ENCODE measurements at regions not wholly inside any gene's neighbourhood (a gene's known extent, or its start where the extent isn't known, plus 50 kb on each side); places are given as distances from the start of the nearest gene placed in this dataset.

GRCh38 chrY:15688531-15688930 lies 1164.2 kb downstream of the NLGN4Y start:
- TF ChIP-seq, protein P1, sequence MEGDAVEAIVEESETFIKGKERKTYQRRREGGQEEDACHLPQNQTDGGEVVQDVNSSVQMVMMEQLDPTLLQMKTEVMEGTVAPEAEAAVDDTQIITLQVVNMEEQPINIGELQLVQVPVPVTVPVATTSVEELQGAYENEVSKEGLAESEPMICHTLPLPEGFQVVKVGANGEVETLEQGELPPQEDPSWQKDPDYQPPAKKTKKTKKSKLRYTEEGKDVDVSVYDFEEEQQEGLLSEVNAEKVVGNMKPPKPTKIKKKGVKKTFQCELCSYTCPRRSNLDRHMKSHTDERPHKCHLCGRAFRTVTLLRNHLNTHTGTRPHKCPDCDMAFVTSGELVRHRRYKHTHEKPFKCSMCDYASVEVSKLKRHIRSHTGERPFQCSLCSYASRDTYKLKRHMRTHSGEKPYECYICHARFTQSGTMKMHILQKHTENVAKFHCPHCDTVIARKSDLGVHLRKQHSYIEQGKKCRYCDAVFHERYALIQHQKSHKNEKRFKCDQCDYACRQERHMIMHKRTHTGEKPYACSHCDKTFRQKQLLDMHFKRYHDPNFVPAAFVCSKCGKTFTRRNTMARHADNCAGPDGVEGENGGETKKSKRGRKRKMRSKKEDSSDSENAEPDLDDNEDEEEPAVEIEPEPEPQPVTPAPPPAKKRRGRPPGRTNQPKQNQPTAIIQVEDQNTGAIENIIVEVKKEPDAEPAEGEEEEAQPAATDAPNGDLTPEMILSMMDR (IDR thresholded peaks at IDR 0.05; ENCODE audit: low read length, missing control alignments) = no peak
- DNase-seq (ENCODE audit: low read depth) = no peak
- H3K4me3 ChIP-seq (replicated peaks; ENCODE audit: low read depth, low read length) = no peak overlapping the region

- no peak for DNase-seq (ENCODE audit: low read depth)
- TF ChIP-seq, protein P1 (IDR thresholded peaks at IDR 0.05; ENCODE audit: low read length, missing control alignments) = no peak
Measured at GRCh38 chrY:15689994-15690393, 1165.7 kb downstream of the NLGN4Y start.

DNA sequence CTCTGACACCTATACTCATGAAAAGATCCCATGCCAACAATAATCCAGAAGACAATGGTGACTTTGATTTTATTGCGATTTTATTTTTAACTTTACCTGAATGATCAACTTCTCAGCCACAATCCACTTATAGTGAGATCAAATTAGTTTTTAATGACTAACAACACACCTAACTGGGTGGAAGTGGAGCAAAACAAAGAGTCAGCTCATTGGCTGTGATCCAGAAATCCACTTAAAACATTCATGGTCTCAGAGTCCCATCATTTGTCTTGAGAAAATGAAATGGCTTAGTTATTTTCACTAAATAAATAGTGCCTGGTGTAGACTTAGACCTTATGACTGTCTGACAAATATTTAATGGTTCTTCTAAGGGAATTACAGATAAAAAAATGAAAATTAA lies 1177.8 kb downstream of the NLGN4Y start:
- TF ChIP-seq, protein P1 (IDR thresholded peaks at IDR 0.05; ENCODE audit: low read length, missing control alignments) = no peak
- no peak for DNase-seq (ENCODE audit: low read depth)
- no peak overlapping the region for H3K4me3 ChIP-seq (replicated peaks; ENCODE audit: low read depth, low read length)

More at GRCh38 chrY:15689994-15690393, 1165.7 kb downstream of the NLGN4Y start:
- no peak overlapping the region for H3K4me3 ChIP-seq (replicated peaks; ENCODE audit: low read depth, low read length)

DNA sequence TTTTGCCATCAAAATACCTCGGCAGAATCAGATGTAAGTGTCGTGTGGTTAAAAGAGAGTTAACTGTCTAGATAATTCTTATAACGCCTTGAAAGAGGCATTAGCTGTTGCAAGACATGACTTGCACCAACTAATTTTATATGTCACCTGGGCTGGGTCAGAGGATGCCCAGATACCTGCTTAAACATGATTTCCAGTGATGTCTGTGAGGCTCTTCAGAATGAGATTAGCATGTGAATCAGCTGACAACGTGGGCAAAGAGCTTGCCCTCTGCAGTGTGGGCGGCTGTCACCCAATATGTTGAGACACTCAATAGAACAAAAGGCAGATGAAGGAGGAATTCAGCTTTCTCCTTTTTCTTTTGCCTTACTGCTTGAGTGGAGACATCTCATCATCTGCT lies 1180.6 kb downstream of the NLGN4Y start:
- TF ChIP-seq, protein P1 (IDR thresholded peaks at IDR 0.05; ENCODE audit: low read length, missing control alignments) = no peak
- H3K4me3 ChIP-seq (replicated peaks; ENCODE audit: low read depth, low read length) = no peak overlapping the region
- DNase-seq (ENCODE audit: low read depth) = no peak

DNA sequence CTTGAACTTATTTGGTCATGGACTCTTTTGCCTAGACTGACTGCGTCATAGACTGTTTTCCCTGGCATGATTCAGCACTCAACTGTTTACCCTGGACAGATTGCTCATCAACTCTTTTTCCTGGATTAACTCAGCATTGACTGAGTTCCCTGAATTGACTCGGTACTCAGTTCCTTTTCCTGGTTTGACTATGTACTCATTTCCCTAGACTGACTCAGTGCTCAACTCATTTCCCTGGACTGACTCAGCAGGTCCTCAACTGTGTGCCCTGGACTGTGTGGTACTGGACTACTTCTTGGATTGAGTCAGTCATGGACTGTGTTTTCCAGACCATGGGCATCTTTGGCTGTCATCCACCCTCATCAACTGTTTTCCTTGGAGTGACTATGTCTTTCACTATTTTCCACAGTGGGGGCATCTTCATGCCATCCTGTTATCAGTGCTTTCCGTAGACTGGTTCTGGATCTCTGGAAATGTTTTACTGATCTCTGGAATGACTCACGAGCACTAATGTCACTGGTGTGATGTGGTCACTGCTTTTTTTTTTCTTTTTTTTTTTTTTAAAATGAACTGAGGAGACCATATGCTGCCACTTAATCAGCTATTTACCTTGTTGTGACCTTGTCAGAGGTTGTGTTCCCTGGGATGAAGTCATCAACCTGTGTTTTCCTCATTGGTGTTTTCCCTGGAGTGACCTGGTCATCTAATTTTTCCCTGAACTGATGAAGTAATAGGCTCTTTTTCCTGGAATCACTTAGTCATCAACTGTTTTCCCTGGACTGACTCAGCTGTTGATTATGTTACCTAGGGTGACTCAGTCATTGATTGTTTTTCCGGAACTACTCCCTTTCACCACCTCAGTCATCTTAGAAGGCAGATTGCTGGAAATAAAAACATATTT lies 1225.5 kb downstream of the NLGN4Y start:
- H3K4me3 ChIP-seq (replicated peaks; ENCODE audit: low read depth, low read length) = no peak overlapping the region

DNA sequence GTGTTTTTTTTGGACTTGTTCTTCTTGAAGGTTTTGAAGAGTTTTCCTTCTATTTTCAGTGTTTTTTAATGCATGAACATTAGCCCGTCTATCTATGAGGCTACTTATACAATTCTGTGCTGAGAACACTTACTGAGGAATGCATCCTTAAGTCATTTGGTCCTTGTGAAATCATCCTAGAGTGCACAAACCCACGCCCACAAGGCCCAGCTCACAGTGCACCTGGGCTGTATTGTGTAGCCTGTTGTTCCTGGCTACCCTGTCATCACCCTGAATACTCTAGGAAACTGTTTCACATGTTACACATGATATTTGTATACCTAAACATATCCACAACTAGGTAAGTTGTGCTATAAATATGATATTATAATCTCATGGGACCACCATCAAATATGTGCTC lies 1226.7 kb downstream of the NLGN4Y start:
- peak; percentile 6 for DNase-seq (ENCODE audit: low read depth)
- no peak overlapping the region for H3K4me3 ChIP-seq (replicated peaks; ENCODE audit: low read depth, low read length)
- TF ChIP-seq, protein P1 (IDR thresholded peaks at IDR 0.05; ENCODE audit: low read length, missing control alignments) = no peak

More for the DNA sequence above, 1225.5 kb downstream of the NLGN4Y start:
- DNase-seq (ENCODE audit: low read depth) = peak; percentile 43
- TF ChIP-seq, protein P1 (IDR thresholded peaks at IDR 0.05; ENCODE audit: low read length, missing control alignments) = no peak
